Mammary epithelial cell (primary cell): ENCODE measurements at regions not wholly inside any gene's neighbourhood (a gene's known extent, or its start where the extent isn't known, plus 50 kb on each side); places are given as distances from the start of the nearest gene placed in this dataset.

Source experiments
- EZH2 ChIP-seq: IDR thresholded peaks from 2 replicates; pipeline ENCODE4 v1.6.1; 2012; ENCODE audit warnings: low read length, inconsistent platforms, borderline replicate concordance
- TF ChIP-seq, protein P1 (sequence below), 2 donors: IDR thresholded peaks in 1 of 2; conservative IDR thresholded peaks in 1 of 2; 2 replicates each; pipeline ENCODE4 v1.5.1; 2011 to 2012; ENCODE audit warnings: inconsistent platforms in 2 of 2, low read length in 2 of 2, mild to moderate bottlenecking in 2 of 2, control low read depth in 1 of 2, low read depth in 1 of 2; ENCODE audit not compliant: insufficient read depth in 1 of 2; ENCODE audit errors: extremely low read depth in 1 of 2

DNA sequence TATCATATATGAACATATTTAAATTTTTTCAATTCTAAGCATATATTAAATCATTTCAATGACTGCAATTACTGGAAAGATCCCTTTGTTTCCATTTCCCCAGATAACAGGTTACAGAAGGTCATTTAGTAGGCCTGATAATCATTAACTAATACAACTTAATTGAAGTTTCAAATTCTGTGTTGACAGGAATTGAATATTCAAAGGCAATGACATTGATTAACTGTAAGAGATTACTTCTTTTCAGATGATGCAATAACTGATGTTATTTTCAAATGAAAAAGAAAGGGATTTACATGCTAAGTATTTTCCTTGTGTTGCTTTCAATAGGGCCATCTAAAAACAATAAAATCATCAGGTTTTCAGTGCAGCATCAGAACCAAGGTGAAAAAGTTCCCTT is 81.1 kb upstream of the ENPEP start:
- TF ChIP-seq, protein P1, sequence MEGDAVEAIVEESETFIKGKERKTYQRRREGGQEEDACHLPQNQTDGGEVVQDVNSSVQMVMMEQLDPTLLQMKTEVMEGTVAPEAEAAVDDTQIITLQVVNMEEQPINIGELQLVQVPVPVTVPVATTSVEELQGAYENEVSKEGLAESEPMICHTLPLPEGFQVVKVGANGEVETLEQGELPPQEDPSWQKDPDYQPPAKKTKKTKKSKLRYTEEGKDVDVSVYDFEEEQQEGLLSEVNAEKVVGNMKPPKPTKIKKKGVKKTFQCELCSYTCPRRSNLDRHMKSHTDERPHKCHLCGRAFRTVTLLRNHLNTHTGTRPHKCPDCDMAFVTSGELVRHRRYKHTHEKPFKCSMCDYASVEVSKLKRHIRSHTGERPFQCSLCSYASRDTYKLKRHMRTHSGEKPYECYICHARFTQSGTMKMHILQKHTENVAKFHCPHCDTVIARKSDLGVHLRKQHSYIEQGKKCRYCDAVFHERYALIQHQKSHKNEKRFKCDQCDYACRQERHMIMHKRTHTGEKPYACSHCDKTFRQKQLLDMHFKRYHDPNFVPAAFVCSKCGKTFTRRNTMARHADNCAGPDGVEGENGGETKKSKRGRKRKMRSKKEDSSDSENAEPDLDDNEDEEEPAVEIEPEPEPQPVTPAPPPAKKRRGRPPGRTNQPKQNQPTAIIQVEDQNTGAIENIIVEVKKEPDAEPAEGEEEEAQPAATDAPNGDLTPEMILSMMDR (conservative IDR thresholded peaks at IDR 0.05 in 1 of 2, IDR thresholded peaks at IDR 0.05 in 1 of 2; ENCODE audit: extremely low read depth in 1 of 2, insufficient read depth in 1 of 2, low read depth in 1 of 2, low read length in 2 of 2): no peak
- no peak for TF ChIP-seq EZH2
